Peyer's patch (tissue), 4 donors: ENCODE measurements at regions not wholly inside any gene's neighbourhood (a gene's known extent, or its start where the extent isn't known, plus 50 kb on each side); places are given as distances from the start of the nearest gene placed in this dataset.

Source experiments
- POLR2A ChIP-seq, 2 donors: fragments of 450-650 bp; IDR thresholded peaks; one replicate each; pipeline ENCODE4 v1.5.1; 2017; ENCODE audit warnings: antibody characterized with exemption in 2 of 2, mild to moderate bottlenecking in 2 of 2, moderate library complexity in 2 of 2
- TF ChIP-seq, protein P1 (sequence below), 6 experiments: fragments of 450-650 bp in 4 of 6; fragments of 200-600 bp in 2 of 6; sonication (generic) in 1 of 6; IDR thresholded peaks; one replicate each; pipeline ENCODE4 v1.5.1; 2017 to 2019; ENCODE audit warnings: antibody characterized with exemption in 6 of 6, mild to moderate bottlenecking in 3 of 6, moderate library complexity in 1 of 6

DNA sequence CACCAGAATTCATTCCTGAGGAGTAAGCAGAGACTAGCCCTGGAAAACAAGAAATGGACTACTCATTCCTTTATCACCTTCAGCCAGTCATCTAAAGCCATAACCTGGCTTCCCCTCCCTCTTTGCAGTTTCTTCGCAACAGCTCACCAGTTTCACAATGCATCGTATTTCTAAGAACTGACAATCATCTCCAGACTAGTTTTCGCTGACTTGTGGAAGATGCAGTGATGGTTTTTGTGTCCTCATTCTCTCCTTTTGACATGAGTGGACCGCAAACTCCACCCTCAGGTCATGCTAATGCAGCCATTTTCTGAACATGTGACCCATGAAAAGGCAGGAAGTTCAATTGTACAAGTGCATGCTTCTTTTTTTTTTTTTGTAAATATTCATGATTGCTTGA lies 1203.5 kb downstream of the PCDH7 start:
- TF ChIP-seq, protein P1, sequence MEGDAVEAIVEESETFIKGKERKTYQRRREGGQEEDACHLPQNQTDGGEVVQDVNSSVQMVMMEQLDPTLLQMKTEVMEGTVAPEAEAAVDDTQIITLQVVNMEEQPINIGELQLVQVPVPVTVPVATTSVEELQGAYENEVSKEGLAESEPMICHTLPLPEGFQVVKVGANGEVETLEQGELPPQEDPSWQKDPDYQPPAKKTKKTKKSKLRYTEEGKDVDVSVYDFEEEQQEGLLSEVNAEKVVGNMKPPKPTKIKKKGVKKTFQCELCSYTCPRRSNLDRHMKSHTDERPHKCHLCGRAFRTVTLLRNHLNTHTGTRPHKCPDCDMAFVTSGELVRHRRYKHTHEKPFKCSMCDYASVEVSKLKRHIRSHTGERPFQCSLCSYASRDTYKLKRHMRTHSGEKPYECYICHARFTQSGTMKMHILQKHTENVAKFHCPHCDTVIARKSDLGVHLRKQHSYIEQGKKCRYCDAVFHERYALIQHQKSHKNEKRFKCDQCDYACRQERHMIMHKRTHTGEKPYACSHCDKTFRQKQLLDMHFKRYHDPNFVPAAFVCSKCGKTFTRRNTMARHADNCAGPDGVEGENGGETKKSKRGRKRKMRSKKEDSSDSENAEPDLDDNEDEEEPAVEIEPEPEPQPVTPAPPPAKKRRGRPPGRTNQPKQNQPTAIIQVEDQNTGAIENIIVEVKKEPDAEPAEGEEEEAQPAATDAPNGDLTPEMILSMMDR (IDR thresholded peaks at IDR 0.05) = no peak
- TF ChIP-seq POLR2A (IDR thresholded peaks at IDR 0.05) = no peak
